ENCODE measurements at regions not wholly inside any gene's neighbourhood (a gene's known extent, or its start where the extent isn't known, plus 50 kb on each side); places are given as distances from the start of the nearest gene placed in this dataset.

DNA sequence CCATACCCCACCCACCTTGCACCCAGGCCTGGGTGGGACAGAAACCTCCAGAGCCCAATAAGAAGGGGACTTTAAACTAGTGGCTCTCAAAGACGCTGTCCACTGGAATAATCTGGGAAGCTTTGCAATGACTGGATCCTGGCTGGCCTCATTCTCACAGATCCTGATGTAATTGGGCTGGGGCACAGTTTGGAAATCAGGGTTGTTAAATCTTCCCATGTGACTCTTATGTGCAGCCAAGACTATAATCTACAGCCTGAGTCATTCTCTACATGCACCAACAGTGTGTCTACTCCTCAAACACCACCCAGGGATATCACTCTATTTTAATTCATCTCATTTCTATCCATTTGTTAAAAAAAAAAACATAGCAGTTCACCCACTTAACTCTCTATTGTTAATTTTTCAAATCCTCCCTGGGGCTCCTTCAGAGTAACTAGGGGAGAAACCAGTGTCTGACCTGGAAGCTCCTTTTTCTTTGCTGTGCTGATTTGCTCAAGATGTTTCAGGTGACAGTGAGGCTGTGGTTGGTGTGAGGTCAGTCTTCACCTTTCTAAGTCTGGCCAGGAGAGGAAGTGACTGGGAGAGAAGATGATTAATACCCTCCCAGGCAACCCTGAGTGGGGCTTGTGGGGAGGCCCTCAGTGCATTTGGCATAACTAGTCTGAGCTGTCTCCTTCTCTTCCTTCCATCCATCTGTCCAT lies 211.6 kb upstream of the SFSWAP start:
- H3K9me3 ChIP-seq: no peaks in the 10 kb centered on the region
- ATAC-seq (ENCODE audit: insufficient number of reproducible peaks, low FRiP score, low read depth): no peak
- H3K36me3 ChIP-seq: no peaks in the 10 kb centered on the region
- TF ChIP-seq, protein P1, sequence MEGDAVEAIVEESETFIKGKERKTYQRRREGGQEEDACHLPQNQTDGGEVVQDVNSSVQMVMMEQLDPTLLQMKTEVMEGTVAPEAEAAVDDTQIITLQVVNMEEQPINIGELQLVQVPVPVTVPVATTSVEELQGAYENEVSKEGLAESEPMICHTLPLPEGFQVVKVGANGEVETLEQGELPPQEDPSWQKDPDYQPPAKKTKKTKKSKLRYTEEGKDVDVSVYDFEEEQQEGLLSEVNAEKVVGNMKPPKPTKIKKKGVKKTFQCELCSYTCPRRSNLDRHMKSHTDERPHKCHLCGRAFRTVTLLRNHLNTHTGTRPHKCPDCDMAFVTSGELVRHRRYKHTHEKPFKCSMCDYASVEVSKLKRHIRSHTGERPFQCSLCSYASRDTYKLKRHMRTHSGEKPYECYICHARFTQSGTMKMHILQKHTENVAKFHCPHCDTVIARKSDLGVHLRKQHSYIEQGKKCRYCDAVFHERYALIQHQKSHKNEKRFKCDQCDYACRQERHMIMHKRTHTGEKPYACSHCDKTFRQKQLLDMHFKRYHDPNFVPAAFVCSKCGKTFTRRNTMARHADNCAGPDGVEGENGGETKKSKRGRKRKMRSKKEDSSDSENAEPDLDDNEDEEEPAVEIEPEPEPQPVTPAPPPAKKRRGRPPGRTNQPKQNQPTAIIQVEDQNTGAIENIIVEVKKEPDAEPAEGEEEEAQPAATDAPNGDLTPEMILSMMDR (IDR thresholded peaks at IDR 0.05): no peak
- no peak overlapping the region for H3K4me3 ChIP-seq
- no peak for DNase-seq (ENCODE audit: low spot score)
- H3K27ac ChIP-seq: no peak overlapping the region
- no peaks in the 10 kb centered on the region for H3K4me1 ChIP-seq (ENCODE audit: control insufficient read depth in 1 of 2, low read depth in 2 of 2)
- no peaks in the 10 kb centered on the region for H3K27me3 ChIP-seq (replicated peaks; ENCODE audit: insufficient read depth)

DNA sequence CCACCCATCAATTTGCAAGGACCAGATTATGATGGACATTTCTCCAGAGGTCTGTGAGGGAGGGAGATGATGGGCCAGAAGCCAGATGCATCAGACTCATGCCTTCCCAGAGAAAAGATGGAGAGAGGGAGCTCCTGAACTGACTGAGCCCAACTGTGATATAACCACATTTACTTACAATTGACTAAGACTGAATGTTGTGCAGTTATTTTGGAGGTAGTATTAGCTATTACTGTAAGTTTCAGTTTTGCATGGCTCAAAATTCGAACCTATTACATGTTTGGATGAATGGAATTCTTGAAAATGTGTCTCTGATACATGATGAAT lies 211.1 kb upstream of the SFSWAP start:
- ATAC-seq (ENCODE audit: insufficient number of reproducible peaks, low FRiP score, low read depth): no peak
- H3K27me3 ChIP-seq (replicated peaks; ENCODE audit: insufficient read depth): no peaks in the 10 kb centered on the region
- no peaks in the 10 kb centered on the region for H3K4me1 ChIP-seq (ENCODE audit: control insufficient read depth in 1 of 2, low read depth in 2 of 2)
- DNase-seq (ENCODE audit: low spot score): no peak
- TF ChIP-seq, protein P1 (IDR thresholded peaks at IDR 0.05): no peak
- H3K4me3 ChIP-seq: no peak overlapping the region
- no peaks in the 10 kb centered on the region for H3K36me3 ChIP-seq
- no peak overlapping the region for H3K27ac ChIP-seq
- no peaks in the 10 kb centered on the region for H3K9me3 ChIP-seq

DNA sequence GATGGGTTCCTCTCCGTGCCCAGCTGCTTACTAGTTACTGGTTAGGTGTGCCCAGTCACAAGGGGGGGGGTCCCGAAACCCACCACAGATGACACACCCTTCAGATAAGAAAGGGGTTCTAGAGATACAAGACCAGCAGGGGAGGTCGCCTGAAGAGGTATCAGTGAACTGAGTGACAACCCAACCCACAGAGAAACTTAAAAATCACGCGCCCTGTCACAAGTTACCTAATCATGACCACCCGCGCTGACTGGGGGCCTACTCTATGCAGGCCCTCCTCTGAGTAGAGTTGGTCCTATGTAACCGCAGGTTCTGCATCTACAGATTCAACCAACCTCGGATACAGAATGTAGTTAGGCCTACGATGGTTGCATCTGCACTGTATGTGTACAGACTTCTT lies 210.3 kb upstream of the SFSWAP start:
- H3K4me1 ChIP-seq (ENCODE audit: control insufficient read depth in 1 of 2, low read depth in 2 of 2): no peaks in the 10 kb centered on the region
- H3K9me3 ChIP-seq: no peaks in the 10 kb centered on the region
- H3K36me3 ChIP-seq: no peaks in the 10 kb centered on the region
- H3K27ac ChIP-seq: no peak overlapping the region
- TF ChIP-seq, protein P1 (IDR thresholded peaks at IDR 0.05): no peak
- no peak for ATAC-seq (ENCODE audit: insufficient number of reproducible peaks, low FRiP score, low read depth)
- no peak for DNase-seq (ENCODE audit: low spot score)
- H3K4me3 ChIP-seq: no peak overlapping the region
- no peaks in the 10 kb centered on the region for H3K27me3 ChIP-seq (replicated peaks; ENCODE audit: insufficient read depth)

DNA sequence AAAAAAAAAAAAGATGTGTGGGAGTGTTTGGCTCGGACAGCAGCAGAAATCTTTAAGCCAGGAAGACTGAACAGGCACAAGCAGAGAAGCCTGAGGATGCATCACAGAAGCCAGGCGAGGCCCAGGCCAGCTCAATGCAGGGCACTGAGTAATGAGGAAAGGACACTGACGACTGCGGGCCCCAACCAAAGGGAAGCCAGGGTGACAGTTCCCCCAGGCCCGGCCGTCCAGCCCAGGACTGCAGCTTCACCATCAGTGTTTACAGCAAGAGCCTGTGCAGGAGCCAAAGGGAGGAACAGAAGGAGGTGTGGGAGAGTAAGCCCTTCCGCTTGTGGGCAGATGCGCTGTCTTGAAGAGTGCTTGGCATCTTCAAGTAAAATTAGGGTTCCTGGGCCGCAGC lies 205.3 kb upstream of the SFSWAP start:
- no peak for DNase-seq (ENCODE audit: low spot score)
- Histone ChIP-seq H3K9me3 (no peaks in the 10 kb centered on the region), H3K4me1 (ENCODE audit: control insufficient read depth in 1 of 2, low read depth in 2 of 2) (no peaks in the 10 kb centered on the region), H3K27ac (no peak overlapping the region), H3K36me3 (no peaks in the 10 kb centered on the region), H3K27me3 (replicated peaks; ENCODE audit: insufficient read depth) (no peaks in the 10 kb centered on the region), H3K4me3 (no peak overlapping the region)
- ATAC-seq (ENCODE audit: insufficient number of reproducible peaks, low FRiP score, low read depth): no peak
- TF ChIP-seq, protein P1 (IDR thresholded peaks at IDR 0.05): no peak

DNA sequence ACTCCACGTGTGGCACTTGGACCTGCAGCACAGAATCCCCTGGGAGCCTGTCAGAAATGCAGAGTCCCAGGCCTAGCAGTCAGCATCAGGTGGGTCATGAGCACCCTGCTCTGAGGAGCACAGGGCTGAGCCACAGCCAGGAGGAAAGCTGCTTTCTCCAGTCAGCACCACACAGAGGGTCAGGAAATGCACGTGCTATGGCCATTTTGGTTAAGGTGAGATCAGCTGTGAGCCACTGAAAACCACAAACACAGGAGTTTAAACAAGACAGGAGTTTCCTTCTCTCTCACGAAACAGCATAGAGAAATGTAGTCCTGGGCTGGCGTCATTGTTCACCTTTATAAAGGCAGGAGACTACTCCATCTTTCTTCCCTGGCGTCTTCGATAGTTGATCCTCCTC lies 204.5 kb upstream of the SFSWAP start:
- no peak for DNase-seq (ENCODE audit: low spot score)
- TF ChIP-seq, protein P1 (IDR thresholded peaks at IDR 0.05): no peak
- Histone ChIP-seq H3K36me3 (no peaks in the 10 kb centered on the region), H3K27me3 (replicated peaks; ENCODE audit: insufficient read depth) (no peaks in the 10 kb centered on the region), H3K4me1 (ENCODE audit: control insufficient read depth in 1 of 2, low read depth in 2 of 2) (no peaks in the 10 kb centered on the region), H3K9me3 (no peaks in the 10 kb centered on the region), H3K27ac (no peak overlapping the region), H3K4me3 (no peak overlapping the region)
- ATAC-seq (ENCODE audit: insufficient number of reproducible peaks, low FRiP score, low read depth): no peak

Data from thoracic aorta (tissue), 2 donors.